NCI-H526 (cell line): ENCODE measurements at regions not wholly inside any gene's neighbourhood (a gene's known extent, or its start where the extent isn't known, plus 50 kb on each side); places are given as distances from the start of the nearest gene placed in this dataset.
A peak's percentile ranks its signal among the peaks of the same experiment; 100 is the strongest.
"Not testable (repeated sequence)": the region's sequence is repeated elsewhere in the genome, so short reads cannot be mapped to it uniquely, and the experiment has no call there.

Source experiments
- DNase-seq, 2 experiments: peaks; one replicate each; lab custom pipeline; 2025; lab: John Stamatoyannopoulos, UW

GRCh38 chr3:14272959-14273560 is 94.4 kb downstream of the LSM3 start:
- not testable (repeated sequence) for DNase-seq

- DNase-seq = no peak
These were observed 95.4 kb downstream of the LSM3 start for GRCh38 chr3:14273901-14274611.

GRCh38 chr3:14274612-14274936 is 96.0 kb downstream of the LSM3 start:
- peak in 1 of 2 experiments; percentile 10 for DNase-seq

GRCh38 chr3:14274999-14275961 is 96.7 kb downstream of the LSM3 start:
- peak in 1 of 2 experiments; percentile 39 for DNase-seq

GRCh38 chr3:14275962-14276909 is 97.6 kb downstream of the LSM3 start:
- DNase-seq = no peak

- no peak for DNase-seq
These were observed 98.9 kb downstream of the LSM3 start for GRCh38 chr3:14277557-14277956.

GRCh38 chr3:14278265-14278798 is 99.7 kb downstream of the LSM3 start:
- DNase-seq = no peak

DNA sequence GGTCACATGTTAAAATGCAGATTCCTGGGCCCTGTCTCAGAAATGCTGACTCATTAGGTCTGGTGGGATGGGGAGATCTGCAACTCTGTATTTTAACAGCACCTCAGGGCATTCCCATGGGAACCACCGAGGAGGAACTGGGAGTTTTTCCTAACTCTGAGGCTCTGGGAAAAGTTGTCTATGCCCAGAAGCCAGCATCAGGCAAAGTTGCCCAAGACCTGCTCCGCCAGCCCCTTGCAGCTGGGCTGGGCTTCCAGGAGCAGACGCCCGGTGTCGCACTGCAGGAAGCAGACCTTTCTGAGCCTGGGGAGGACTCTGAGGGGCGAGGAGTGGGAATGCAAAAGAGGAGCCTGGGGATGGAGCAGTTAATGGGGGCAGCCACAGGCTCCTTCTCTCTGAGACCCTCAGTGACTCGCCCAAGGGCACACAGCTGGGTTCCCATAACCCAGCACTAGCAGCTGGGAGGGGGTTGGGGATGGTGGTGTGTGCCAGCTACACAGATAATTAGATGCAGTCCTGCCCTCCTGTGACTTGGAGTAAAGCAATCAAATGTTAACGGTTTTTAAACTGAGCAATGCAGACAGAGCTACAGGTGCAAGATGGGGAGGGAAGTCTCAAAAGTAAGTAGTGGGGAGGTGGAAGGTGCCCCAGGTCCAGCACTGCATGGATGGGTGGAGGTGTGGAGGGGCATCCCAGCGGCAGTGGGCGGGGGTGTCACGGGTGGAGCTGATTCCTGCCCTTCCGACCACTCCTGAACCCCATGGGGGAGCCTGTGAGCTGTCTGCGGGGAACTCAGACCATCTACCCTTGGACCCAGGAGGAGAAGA is 100.4 kb downstream of the LSM3 start:
- DNase-seq = peak in 1 of 2 experiments; percentile 22

GRCh38 chr3:14279626-14280061 is 101.0 kb downstream of the LSM3 start:
- DNase-seq = no peak

- DNase-seq = no peak
These were observed 101.7 kb downstream of the LSM3 start for GRCh38 chr3:14280326-14280725.

- no peak for DNase-seq
These were observed 102.4 kb downstream of the LSM3 start for GRCh38 chr3:14281053-14281452.

DNA sequence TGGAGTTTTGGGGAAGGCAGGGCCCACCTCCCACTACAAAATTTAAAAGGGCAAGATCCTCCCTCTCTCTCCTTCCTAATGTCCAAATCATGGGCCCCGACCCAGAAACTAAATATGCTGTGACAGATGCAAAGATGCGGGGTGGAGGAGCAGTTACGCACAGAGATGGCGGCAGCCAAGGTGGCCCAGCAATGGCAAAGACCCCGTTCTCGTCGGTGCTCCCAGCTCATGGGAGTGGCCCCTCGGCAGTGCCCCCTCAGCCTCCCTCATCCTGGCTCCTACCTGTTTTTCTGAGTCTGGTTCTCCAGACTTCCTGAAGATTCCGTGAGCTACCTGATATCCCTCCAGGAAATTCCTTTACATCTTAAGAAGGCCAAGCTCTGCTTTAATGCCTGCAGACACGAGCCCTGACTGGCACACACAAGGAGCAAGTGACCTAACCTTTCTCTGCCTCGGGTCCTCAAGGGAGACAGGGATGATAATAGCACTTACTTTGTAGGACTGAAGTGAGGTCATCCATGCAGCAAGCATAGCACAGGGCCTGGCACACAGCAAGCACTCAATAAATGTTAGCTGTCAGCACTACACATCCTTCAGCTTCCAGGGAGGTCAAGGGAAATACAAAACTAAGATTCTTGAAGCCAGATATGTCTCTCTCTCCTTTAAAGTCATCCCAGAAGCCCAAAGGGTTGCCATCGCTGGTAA is 103.5 kb downstream of the LSM3 start:
- no peak for DNase-seq

DNA sequence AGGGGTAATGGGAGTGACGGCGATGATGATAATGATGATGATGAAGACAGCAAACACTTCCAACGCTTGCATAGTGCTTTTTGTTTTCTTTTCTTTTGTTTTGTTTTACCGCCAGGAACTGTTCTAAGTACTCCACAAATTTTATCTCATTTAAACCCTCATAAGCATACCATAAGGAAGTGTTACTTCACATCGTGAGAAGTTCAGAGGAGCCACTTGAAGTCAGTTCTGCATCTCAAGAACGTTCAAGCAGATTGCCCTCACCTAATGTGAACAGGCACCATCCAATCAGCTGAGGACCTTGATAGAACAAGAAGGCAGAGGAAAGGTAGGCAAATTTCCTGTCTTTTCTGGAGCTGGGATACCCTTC is 104.1 kb downstream of the LSM3 start:
- no peak for DNase-seq

DNA sequence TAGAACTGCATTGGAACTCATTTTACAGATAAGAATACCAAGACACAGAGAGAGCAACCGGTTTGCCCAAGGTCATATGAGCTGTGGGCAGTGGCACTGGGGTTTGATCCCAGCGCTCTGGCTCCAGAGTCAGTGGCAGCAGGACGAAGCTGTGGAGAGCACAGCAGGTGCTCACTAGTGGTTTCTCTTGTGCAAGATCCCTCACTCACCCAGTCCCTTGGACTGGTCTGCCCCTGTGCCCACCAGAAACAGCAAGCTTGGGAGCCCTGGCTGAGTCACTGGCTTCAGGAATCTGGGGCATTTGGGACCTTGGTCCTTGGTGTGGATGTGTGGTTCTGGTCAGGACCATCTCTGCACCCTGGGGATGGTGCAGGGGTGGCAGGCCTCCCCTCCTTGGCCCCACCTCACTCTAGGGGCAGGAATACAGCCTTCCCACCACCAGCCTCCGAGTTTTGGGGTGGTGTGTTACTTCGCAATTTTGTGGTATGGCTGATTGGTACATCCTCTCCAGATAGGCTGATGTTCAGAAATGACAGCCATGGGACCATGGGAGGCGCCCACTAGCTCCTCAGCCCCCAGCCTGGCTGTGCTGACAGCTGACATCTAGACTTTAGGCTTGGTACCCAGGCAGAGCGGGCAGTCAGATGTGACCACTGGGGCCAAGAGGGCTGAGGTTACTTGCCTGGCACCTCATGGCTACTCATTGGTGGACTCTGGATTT is 104.6 kb downstream of the LSM3 start:
- DNase-seq = no peak

GRCh38 chr3:14283813-14284438 is 105.3 kb downstream of the LSM3 start:
- DNase-seq = no peak

DNA sequence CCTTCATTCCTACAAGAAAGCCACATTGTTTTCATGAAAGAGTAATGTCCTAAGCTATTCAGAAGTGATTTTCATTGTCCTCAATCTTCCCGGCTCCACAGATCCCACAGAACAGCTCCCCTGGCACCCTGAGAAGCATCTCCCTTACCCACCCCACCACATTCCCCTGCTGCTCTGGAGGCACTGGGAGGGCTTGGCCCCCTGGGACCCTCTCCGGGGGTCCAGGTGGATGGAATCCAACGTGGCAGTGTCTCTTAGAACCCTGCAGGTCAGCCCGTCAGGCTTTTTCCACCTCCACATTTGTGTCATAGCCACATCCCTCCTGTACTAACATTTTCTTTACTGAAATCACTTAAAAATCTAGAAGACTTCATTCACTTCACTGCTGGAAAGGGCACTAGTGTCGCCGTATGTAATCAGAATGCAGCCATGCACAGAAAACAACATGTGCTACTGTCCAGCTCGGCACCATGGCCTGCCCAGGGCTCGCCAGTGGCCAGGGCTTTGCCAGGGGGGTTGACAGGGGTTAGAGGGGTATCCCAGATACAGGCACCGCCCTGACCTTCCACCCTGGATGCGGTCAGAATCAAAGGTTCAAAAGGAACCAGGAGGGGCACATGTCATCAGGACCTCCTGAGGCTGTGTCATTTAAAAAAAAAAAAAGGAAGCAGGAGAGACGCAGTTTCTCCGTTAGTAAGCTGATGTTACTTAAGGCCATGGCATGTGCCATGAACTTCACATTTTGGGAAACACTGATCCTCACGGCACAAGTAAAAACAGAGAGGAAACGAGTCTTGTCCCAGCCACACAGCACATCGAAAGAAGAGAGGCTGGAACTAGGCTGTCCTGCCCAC is 106.3 kb downstream of the LSM3 start:
- DNase-seq = no peak

DNA sequence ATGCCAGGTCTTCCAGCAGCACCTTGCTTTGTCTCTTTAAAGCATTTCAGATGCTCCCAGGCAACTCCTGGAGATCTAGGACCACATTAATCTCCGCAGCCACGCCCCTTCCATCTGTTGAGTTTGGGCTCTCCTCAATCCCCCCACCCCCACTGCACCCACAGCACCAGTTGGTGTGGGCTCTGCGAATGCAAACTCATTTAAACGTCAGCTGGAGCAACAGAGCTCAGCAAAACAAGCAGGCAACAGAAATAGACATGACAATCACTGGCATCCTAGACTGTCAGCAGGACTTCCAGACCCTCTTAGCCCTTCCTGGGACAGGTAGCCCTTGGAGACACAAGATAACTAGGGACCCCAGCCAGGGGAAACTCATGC is 106.9 kb downstream of the LSM3 start:
- DNase-seq = peak in 1 of 2 experiments; percentile 11
